ENCODE measurements at regions not wholly inside any gene's neighbourhood (a gene's known extent, or its start where the extent isn't known, plus 50 kb on each side); places are given as distances from the start of the nearest gene placed in this dataset.
A peak's percentile ranks its signal among the peaks of the same experiment; 100 is the strongest.

DNA sequence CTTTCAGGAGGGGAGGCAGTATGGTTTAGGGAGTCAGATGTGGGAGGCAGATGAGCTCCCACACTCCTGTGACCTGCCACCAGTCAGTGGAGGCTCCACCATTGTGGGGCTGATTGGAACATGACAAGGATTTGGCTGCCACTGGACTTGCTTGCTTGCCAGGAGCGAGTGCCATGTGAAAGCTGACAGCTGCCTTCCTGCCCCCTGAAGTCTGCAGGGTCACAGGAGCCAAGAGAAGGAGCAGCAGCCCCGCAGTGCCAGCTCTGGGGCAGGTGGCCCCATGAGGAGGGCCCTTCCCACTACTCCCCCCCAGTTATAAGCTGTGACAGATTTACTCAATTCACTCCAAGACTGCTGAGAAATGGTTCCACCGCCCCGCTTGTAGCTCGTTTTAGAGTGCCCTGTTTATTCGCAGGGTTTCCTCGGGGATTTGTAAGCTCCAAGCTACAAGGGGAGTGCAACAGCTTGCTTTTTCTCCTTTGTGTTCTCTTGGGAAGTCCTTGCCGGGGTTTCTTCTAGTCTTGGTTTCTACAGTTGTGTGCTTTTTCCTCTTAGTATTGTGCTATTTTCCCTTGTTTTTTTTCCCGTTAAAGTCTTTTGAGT is 414.3 kb downstream of the MEIS1 start:
- no peak for DNase-seq (ENCODE audit: low spot score)

DNA sequence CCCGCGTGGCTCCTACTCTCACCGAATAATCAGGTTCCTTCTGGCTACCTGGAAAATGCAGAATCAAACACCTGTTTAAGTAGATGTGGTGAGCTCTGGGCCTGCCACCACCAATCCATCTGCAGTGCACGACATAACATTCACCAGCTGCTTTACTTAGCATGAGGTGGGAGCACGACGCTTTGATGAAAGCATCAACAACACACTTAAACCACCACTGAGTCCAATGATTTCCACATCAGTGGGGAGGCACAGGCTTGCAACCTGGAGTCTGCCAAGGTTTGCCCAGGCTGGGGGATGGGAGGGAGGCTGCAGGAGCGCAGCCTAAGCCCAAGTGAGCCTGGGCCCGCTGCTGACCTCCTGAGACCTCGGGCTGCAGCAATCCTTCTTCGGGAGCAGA is 415.5 kb downstream of the MEIS1 start:
- DNase-seq (ENCODE audit: low spot score): no peak

DNA sequence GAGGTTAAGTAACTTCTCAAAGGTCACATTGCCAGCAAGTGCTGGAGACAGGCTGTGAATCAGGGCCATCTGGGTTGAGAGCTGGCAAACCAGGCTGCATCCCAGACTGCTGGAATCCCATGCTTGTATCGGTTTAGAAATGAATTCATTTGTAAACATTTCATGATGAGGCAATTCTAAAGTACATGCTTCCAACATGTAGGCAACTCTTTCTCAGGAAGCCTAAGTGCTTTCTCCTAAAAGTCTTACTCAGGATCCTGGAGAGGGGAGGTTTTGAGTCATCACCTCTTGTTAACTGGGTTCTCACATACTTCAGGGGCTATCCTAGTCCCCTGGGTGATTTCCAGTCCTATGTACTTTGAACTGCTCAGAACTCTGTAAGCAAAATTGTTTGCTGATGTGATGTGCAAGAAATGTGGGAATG is 416.5 kb downstream of the MEIS1 start:
- no peak for DNase-seq (ENCODE audit: low spot score)

DNA sequence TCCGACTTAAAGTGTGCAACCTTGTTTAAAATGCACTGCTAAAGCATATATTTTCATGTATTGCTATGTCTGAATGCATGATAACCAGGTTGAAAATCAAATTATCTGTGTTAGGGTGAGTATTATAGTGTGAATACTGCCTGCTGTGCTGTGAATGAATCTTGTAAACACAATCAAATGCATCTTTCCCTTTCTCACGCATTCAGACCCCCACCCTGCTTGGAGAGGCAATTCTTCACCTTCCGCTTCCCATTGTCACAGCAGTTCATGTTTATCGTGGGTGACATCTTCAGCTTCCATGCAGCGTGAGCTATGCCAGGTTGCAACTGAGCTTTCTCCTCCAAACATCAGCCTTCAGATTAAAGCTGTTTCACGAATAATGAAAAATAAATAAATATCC is 418.0 kb downstream of the MEIS1 start:
- no peak for DNase-seq (ENCODE audit: low spot score)

DNA sequence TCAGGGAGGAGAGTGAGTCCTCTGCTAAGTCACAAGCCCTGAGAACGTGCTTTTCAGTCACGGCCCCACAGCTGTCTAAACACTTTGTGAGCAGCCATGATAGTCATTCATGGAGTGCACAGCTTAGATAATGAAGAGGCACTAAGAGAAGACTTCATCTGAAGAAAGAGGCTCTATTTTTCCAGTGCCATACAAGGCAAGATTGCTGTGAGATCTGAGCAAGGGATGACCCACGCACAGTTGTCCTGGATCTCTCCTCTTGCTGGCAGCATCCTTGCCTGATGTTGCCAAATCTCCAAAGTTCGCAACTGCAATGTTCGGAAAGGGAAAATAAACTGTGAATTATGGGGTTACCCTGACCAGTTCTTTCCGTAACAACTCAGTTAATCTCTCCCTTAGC is 418.7 kb downstream of the MEIS1 start:
- DNase-seq (ENCODE audit: low spot score): no peak

DNA sequence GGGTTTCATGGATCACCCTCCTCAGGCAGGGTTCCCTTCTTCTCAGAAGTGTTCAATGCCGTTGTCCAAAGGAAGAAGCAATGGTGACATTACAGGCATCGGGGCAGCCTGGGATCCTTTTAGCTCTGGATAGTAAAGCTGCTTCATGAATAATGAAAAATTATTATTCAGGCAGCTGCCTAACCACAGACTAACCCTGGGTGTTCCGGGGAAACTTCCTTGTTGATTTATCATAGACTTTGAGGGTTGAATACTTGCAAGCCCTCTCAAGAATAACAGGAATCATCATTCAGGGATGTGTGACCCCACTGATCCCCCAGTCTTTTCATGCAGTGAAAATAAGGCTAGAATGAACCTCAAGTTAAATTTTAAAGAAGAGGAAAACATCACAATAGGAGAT is 419.4 kb downstream of the MEIS1 start:
- no peak for DNase-seq (ENCODE audit: low spot score)

DNA sequence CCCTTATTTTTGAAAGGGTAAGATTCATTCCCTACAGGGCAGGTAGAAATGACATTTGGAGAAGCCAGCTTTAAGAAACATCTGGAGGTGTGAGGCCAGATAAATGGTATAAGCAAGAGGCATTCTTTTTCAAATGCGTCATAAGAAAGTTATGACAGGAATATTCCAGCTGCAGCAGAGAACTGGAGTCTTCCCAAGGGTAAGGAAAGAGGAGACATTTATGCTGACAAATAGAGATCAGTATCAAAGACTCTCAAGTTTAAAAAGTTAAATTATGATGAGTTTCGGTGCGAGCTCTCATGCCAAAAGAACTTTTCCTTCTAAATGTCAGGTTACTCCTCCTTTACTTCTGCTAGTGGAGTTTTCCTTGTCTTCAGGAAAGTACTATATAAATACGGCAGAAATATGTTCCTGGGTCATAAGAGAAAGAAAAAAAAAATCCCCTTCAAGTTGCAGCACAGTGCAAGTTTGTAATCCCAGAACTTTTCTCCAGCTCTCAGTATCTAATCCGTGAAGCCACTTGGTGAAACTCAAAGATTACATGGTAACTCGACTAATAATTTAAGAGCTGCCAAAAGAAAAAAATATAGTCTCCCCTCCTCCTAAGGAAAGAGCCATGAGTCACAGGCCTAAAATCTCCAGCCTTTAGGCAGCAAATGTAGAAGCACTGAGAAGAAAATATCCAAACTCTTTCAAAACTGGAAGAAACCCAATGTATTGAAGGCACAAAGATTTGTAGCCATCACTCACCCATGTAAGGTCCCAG is 428.1 kb downstream of the MEIS1 start:
- no peak for DNase-seq (ENCODE audit: low spot score)

DNA sequence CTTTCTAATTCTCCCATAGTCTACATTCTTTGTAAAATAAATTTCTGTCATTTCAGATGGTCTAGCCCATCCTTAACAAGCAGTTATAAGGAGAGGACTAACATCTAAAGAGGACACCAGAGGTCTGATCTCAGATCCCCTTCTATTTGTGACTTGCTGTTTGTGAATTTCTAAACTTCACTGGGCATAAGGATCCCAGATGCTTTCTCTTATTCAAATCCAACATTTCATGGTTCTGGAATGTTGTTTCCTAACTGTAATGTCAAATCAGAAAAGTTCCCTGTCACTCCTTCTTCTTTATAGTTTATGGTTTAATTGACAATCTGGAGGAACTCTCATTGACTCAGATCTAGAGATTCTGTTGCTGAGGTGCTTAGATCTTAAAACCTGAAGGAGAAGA is 430.2 kb downstream of the MEIS1 start:
- DNase-seq (ENCODE audit: low spot score): no peak

DNA sequence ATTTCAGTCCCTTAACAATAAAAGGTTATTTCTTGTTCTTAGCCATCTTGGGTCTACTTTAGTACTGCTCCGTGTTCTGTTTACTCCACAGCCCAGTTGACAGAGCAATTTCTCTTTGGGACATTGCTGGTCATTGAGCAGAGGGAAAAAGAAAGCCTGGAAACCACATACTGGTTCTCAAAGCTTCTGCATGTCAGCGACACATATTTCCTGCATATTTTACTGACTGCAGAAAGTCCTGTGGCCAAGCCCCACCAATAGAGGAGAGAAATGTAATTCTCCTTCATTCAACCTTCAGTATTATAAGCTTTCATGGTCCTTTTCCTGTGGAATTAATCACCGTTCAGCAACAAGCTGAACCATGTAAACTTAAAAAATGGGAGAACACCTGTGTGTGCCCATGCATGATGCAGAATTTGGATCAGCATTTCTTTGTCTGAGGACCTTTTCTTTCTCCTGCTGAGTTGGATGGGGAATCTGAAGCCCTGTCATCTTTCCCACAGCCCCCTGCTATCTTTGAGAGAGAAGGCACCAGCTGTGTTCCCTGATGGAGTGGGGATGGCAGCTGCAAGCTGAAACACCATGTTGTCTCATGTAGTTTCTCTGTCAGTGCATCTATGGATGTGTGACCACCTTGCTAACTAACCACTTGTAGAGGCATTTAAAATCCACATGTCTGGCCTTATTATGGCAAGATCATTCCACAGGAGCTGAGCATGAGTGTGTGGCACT is 431.6 kb downstream of the MEIS1 start:
- DNase-seq (ENCODE audit: low spot score): no peak

DNA sequence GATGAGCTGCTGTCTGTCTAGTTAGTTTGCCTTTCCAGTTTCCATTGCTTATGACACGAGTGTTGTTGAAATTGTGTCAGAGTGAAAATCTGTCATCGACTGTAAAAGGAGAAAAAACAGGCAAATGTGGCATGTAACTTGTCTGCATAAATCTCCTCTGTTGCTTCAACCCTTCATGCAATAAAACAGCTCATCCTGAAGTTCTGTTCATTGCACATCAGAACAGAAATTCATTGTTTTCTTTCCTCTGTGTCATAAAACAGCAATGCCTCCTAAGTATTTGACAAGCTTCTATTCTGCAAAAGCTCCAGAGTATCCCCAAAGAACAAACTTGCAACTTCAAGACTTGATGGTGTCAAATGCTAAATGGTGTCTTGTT is 432.1 kb downstream of the MEIS1 start:
- DNase-seq (ENCODE audit: low spot score): peak; percentile 29

DNA sequence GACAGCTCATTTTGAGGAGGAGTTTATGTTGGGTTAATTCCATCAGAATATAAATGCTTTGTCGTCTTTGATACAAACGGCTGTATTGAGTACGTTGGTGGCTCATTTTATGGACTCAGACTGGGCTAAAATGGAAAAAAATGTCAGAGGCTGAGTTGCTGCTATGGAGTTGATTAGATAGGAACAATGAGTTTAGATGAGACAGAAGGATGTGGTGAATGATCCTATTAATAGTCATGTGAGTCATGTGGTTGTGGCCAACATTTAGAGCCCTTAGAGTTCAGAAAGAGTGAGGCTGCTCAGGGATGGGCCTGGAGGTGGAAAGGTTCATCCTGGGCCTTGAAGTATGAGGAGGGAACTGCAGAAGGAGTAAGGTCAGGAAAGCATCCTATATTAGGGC is 434.2 kb downstream of the MEIS1 start:
- DNase-seq (ENCODE audit: low spot score): peak; percentile 82

DNA sequence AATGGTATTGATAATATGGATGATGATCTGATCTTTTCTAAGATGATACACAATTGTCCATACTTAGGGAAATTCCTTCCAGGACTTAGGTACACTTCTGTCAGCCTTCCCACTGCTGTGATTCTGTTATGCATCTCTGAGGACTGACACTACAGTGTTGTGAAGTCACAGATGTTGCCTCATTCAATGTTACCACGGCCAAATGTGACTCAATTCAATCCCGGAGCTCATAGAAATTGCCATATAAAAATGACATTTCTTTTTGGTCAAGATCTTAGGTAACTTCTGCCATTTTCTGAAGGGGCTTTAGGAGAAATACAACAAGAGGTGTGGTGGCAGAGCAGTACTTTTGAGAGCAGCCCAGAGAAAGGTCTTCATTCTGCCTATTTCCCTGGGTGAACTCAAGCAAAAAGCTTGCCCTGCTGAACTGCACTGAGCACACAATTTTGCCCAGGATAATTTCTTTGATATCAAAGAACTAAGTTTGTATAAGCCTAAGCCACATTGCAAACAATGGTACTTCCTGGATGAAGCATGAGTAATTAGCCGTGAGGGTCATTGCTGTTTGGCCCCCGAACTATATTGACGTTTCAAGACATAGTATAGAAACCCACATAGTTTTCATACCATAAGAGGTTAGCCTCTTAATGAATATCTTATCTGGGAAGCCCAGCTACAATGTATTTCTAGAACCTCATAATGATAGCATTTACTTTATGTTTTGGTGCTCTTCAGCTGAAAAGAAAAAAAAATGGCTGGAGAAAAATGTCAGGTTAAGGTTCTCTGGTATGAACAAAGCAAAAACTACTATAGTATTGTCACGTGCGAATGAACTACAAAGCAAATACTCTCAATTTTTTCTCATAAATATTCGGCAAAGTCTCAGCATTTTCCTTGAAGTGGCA is 437.4 kb downstream of the MEIS1 start:
- DNase-seq (ENCODE audit: low spot score): no peak

DNA sequence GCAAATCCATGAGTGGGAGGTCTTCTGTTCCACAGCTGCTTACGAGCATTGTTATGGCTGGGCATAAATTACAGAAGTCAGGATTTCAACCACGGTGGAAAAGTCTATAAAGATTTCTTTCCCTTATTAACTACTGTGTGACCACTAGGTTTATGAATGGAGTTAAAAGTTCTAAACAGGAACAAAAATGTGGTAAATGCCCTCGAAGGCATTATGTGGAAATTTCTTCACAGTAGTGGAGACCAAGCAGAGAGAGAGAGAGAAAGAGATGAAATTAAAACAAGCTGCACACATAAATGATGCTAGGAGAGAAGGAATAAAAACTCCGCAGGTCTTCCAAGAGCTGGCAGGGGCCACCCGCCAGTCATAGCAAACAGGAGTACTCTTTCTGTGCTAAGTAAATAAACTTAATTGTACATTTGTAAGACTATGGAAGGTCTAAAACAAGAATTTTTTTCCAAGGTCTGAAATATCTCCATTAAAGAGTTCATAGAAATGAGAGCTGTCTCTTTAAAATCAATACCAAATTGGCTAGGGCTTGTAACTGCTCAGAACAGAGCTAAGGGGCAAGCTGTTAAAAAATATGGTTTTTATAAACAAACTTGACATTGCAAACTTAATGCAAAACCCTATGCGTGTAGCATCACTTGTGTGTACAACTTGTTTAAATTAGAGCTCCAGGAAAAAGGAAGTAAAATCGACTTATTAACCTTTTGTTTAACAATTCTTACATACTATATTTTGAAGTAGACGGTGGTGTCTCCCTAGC is 438.2 kb downstream of the MEIS1 start:
- DNase-seq (ENCODE audit: low spot score): no peak

DNA sequence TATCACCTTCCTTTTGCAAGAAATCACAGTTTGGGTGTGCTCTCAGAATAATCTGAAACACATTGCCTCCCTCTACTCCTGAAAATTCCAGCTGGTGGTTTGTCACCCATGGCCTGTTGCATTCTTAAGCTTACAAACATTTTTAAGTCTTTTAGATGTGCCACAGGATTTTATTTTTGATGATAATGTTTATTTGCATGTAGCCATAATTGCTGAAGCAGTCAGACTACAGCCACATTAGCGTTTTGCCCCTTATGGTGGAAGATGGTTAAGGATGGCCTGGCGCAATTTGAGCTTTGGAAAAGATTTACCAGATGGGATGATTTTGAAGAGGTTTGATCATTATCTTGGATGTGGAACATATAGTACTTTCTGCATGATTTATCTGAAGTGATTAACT is 439.5 kb downstream of the MEIS1 start:
- DNase-seq (ENCODE audit: low spot score): no peak

DNA sequence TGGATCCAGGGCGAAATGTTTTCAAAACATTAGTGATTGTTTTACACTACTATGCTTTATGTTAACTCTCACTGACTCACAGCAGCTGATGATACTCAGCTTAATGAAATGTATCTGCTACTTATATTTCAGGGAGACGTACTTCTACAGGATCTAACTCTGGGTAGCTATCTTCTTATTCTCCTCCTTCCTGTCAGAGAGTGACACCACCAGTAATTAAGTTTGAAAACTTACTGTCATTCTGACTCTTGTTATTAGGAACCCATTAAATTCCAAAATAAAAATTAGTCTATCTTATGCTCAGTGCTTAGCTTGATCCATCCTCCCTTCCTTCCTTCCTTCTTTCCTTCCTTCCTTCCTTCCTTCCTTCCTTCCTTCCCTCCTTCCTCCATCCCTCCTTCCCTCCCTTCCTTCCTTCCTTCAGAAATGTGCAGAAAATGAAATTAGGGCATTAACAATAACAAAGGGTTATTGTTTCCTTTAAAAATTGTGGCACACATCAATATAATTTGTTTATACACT is 441.1 kb downstream of the MEIS1 start:
- no peak for DNase-seq (ENCODE audit: low spot score)

DNA sequence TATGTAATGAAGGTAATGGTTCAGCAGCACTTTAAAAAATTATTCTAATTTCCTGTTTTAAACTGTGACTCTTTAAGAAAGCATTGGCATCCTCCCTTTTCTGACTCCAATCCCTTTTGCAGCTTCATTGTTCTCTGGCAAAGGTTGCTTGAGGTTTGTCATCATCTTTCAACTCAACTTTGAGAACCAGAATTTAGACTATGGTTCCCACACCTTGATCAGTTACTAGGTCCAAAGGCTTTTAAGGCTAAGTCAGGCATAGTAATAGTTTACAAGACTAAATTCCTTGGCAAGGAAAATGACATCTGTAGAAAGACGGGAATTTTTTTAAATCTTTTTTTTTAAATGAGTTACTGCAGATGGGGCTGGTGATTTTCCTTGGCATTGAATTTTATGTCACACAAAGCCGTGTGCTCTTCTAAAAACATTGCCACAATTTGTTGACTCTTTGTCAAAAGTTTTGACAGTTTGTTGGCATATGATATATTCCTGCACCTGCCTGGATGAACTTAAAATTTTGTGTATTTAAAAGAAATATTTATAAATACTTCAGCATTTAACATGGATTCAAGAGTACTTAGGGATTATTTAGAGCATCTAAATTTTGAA is 451.0 kb downstream of the MEIS1 start:
- no peak for DNase-seq (ENCODE audit: low spot score)

DNA sequence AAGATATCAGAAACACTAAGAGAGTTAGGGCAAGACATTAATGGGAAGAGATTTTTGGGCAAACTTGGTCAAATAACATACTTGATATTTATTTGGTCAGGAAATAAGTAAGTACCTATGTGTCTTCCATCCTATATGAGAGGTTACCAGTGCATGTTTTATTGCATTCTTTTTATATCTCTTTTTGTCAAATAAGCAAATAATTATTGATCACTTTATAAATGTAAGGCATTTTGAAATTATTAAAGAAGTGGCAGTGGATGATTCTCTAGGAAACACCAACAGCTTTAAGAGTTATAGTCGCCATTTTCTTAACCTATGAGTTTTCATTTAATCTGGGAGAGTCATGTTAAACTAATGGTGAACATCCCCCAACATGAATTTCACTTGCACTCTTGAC is 453.3 kb downstream of the MEIS1 start:
- no peak for DNase-seq (ENCODE audit: low spot score)

DNA sequence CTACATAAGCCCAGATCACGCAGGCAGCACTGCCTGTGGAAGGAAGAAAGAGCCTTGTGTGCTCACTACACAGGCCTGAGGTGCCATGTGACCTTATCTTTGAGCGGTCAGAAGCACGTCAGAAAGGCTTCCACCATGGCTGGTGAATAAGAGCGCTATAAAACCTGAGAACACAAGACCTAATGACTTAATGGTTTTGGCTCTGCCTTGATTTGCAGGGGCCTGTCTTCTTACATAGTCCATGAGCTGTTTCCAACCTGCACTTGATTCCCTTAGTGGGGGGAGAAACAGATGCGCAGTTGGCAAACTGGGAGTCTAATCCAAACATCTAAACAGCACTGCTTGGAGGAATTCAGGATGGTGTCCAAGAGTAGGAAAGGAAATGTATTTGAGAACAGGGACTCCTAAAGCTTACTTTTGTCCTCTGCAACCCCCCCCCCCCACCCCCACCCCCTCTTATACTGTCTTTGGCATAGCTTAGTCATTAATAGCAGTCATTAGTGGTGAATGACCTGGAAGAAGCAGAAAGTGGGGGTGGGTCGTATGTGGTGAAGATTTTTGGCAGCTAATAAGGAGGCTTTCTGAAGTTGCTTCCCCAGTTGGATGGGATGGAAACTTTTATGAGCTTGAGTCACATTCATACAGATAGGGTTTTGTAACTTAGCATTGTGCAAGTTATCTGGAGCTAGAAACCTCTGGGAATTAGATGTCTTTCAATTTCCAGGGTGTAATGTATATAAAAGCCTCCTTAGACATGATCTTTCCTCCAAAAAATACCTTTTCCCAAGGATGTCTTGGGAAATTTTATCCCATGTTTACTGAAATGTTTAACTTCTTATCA is 454.1 kb downstream of the MEIS1 start:
- peak; percentile 91 for DNase-seq (ENCODE audit: low spot score)

DNA sequence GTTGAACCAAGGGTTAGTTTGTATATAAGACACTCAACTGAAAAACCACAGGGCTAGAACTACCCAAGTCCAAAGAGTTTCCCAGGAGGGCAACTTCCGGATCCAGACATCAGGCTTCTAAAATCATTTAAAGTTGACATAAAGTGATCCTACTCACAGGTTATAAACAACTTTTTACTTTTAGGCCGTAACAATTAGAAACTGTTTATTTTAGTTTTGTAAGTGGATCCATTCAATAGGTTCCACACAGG is 454.6 kb downstream of the MEIS1 start:
- DNase-seq (ENCODE audit: low spot score): no peak

DNA sequence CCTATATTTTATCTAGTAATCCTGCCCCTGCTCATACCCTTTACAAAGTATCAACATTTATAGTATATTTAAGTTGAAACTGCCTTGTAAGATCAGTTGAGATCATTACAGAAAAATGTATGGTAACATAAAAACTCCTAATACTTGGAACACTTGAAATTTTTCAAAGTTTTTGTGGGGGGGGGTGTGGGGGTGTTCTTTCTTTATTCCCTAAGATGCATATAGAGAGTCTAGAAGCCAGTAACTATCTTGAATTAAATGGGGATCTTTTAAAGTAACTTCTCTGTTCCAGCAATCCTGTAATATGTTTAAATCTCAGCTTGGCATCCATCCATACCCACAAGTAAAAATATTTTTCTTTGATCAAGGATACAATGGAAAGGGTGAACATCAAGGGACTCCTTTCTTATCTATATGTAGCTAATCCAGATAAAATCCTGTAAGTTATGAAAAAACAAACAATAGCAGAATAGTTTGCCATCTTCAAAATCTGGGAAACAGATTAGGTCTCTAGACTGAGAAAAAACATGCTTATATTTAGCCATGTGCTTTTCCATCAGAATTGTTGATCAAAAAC is 455.3 kb downstream of the MEIS1 start:
- no peak for DNase-seq (ENCODE audit: low spot score)
